T-cell (primary cell): ENCODE measurements at regions not wholly inside any gene's neighbourhood (a gene's known extent, or its start where the extent isn't known, plus 50 kb on each side); places are given as distances from the start of the nearest gene placed in this dataset.

Experiments used
- ATAC-seq, 4 experiments: fragments of 200-7000 bp in 3 of 4; fragments of 150-1000 bp in 1 of 4; cut with Tn5 transposase; replicated peaks in 1 of 4; 1 replicate in 3 of 4; 2 replicates in 1 of 4; pipeline ENCODE4 v1.10.0; 2021; ENCODE audit warnings: moderate library complexity in 3 of 4, mild to moderate bottlenecking in 2 of 4, moderate number of reproducible peaks in 1 of 4
- CTCF ChIA-PET, 2 donors: fragments of 300-600 bp; sonication (Branson Sonifier 250); formaldehyde crosslinking; loops; one replicate each; lab custom pipeline; 2022; ENCODE audit warnings: antibody characterized with exemption in 2 of 2; lab: Charles Lee
- POLR2A ChIA-PET, 2 donors: fragments of 300-600 bp; sonication (Branson Sonifier 250); formaldehyde crosslinking; loops; one replicate each; lab custom pipeline; 2022; ENCODE audit warnings: antibody characterized with exemption in 2 of 2; lab: Charles Lee
- DNase-seq, 35 experiments: peaks; one replicate each; pipeline versions ENCODE4 v3.0.0 to v3.0.0-alpha.2; 2013 to 2023
- H3K27ac ChIP-seq: one replicate; pipeline ENCODE4 v1.5.1; 2013; ENCODE audit warnings: low read length
- H3K27me3 ChIP-seq, 2 experiments: replicated peaks in 1 of 2; 1 replicate in 1 of 2; 2 replicates in 1 of 2; pipeline versions ENCODE4 v1.6.1 to v1.7.0; 2013; ENCODE audit warnings: low read length in 1 of 2, mixed read lengths in 1 of 2; ENCODE audit not compliant: control insufficient read depth in 2 of 2, insufficient read depth in 2 of 2; ENCODE audit errors: extremely low read depth in 1 of 2
- H3K36me3 ChIP-seq, 2 donors: 1 replicate in 1 of 2; 2 replicates in 1 of 2; pipeline versions ENCODE4 v1.6.1 to v1.7.0; 2013; ENCODE audit warnings: low read length in 1 of 2; ENCODE audit not compliant: control insufficient read depth in 2 of 2, insufficient read depth in 1 of 2; ENCODE audit errors: extremely low read depth in 1 of 2
- H3K4me1 ChIP-seq, 2 experiments: 1 replicate in 1 of 2; 2 replicates in 1 of 2; pipeline versions ENCODE4 v1.6.1 to v1.7.0; 2013; ENCODE audit warnings: low read length in 2 of 2, mixed read lengths in 1 of 2; ENCODE audit not compliant: insufficient read depth in 2 of 2, control insufficient read depth in 1 of 2; ENCODE audit errors: extremely low read depth in 1 of 2
- H3K4me3 ChIP-seq, 2 donors: 1 replicate in 1 of 2; 2 replicates in 1 of 2; pipeline versions ENCODE4 v1.5.1 to v1.7.0; 2013; ENCODE audit warnings: mild to moderate bottlenecking in 2 of 2, low read length in 1 of 2, moderate library complexity in 1 of 2; ENCODE audit not compliant: control insufficient read depth in 1 of 2; ENCODE audit errors: extremely low read depth in 1 of 2
- H3K9me3 ChIP-seq: 2 replicates; pipeline ENCODE4 v1.7.0; 2013
- H3K27ac Mint-ChIP-seq, 2 donors: one replicate each; pipeline ENCODE4 v1.8.0; 2020 to 2021; ENCODE audit warnings: mild to moderate bottlenecking in 2 of 2, mixed read lengths in 2 of 2
- H3K27me3 Mint-ChIP-seq, 2 donors: one replicate each; pipeline ENCODE4 v1.8.0; 2021 to 2022; ENCODE audit warnings: mixed read lengths in 2 of 2
- H3K36me3 Mint-ChIP-seq: one replicate; pipeline ENCODE4 v1.8.0; 2021; ENCODE audit warnings: mixed read lengths
- H3K4me1 Mint-ChIP-seq, 3 donors: one replicate each; pipeline ENCODE4 v1.8.0; 2020 to 2022; ENCODE audit warnings: mixed read lengths in 3 of 3, mild to moderate bottlenecking in 1 of 3
- H3K4me3 Mint-ChIP-seq, 3 donors: one replicate each; pipeline ENCODE4 v1.8.0; 2020 to 2022; ENCODE audit warnings: mild to moderate bottlenecking in 3 of 3, mixed read lengths in 3 of 3, moderate library complexity in 3 of 3
- H3K9me3 Mint-ChIP-seq, 3 donors: one replicate each; pipeline ENCODE4 v1.8.0; 2020 to 2022; ENCODE audit warnings: mixed read lengths in 3 of 3
- WGBS: methylation state at CpG from one replicate; pipeline ENCODE4 v1.1.5; 2013; ENCODE audit warnings: missing lambda C conversion rate; ENCODE audit not compliant: insufficient coverage; 5-methylcytosine and 5-hydroxymethylcytosine counted together

- peaks cover 0 to 8% of the 10 kb centered on the region in 2 experiments for H3K4me1 ChIP-seq
- DNase-seq (no peak), ATAC-seq (no peak)
- H3K9me3 ChIP-seq, result no peaks in the 10 kb centered on the region
- Mint-ChIP-seq H3K4me1 (peaks cover 0 to 9% (median 2%) of the 10 kb centered on the region in 3 donors), H3K27me3 (no peaks in the 10 kb centered on the region), H3K36me3 (no peaks in the 10 kb centered on the region), H3K9me3 (peaks cover 3 to 6% (median 3%) of the 10 kb centered on the region in 3 donors), H3K4me3 (no peak overlapping the region), H3K27ac (no peak overlapping the region)
- H3K27me3 ChIP-seq, result no peaks in the 10 kb centered on the region
- H3K4me3 ChIP-seq, result no peak overlapping the region
- POLR2A ChIA-PET, result no interaction called here
- H3K27ac ChIP-seq, result no peak overlapping the region
- no peaks in the 10 kb centered on the region for H3K36me3 ChIP-seq
- CTCF ChIA-PET, result no interaction called here
- WGBS, result 100% methylated on average over 10 of the region's 13 CpGs
Measured at GRCh38 chr2:59926731-59927130, 626.7 kb downstream of the BCL11A start.

DNA sequence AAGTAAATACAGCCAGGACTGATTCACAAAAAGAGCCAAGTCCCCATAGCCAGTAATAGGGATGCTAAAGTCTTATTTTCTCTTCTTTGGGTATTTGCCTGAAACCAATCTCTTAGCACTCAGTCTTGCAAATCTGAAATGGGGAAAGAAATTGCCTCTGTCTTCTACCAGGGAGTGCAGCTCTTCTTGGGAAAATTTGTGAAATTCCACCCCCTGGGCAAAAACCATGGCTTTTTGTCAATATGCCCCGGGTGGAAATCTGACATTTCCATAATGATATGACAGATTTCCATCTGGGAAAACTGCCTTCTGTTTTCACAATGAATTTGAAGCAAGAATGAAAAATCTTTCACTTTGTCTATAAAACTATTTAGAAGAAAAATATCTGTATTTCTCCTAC is 628.1 kb downstream of the BCL11A start:
- ATAC-seq (no peak), DNase-seq (no peak)
- Histone ChIP-seq H3K4me1 (peaks cover 0 to 17% of the 10 kb centered on the region in 2 experiments), H3K9me3 (no peaks in the 10 kb centered on the region), H3K4me3 (no peak overlapping the region), H3K36me3 (no peaks in the 10 kb centered on the region), H3K27ac (no peak overlapping the region), H3K27me3 (no peaks in the 10 kb centered on the region)
- POLR2A ChIA-PET, result no interaction called here
- no peak overlapping the region for H3K4me3 Mint-ChIP-seq
- no peaks in the 10 kb centered on the region for H3K36me3 Mint-ChIP-seq
- H3K4me1 Mint-ChIP-seq, result peaks cover 2 to 14% (median 11%) of the 10 kb centered on the region in 3 donors
- CTCF ChIA-PET, result no interaction called here
- H3K9me3 Mint-ChIP-seq, result no peaks in the 10 kb centered on the region
- H3K27ac Mint-ChIP-seq, result no peak overlapping the region
- WGBS, result no CpG with 5 or more reads among the region's 1 CpG
- H3K27me3 Mint-ChIP-seq, result no peaks in the 10 kb centered on the region

DNA sequence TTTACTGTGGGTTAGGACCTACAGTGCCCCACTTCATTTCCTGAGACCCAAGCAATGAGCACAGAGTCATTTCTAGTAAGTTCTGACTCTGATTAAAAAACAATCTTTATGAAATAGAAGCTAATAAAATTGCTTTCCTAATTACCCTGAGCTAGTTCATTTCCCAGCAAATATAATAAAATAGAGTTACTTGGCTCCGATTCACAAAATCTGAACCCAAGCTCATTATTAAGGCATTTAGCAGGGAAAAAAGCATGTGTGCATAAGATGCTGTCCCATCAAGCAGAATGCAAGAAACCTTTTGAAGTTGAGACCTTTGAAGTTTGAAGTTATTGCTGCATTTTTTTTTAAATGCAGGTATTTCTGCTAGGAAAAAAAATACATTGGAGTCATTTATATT is 629.1 kb downstream of the BCL11A start:
- Mint-ChIP-seq H3K27me3 (no peaks in the 10 kb centered on the region), H3K36me3 (no peaks in the 10 kb centered on the region), H3K4me3 (no peak overlapping the region), H3K27ac (no peak overlapping the region), H3K4me1 (peaks cover 7 to 24% (median 20%) of the 10 kb centered on the region in 3 donors), H3K9me3 (no peaks in the 10 kb centered on the region)
- Histone ChIP-seq H3K4me3 (no peak overlapping the region), H3K4me1 (peaks cover 0 to 26% of the 10 kb centered on the region in 2 experiments), H3K27ac (no peak overlapping the region), H3K9me3 (no peaks in the 10 kb centered on the region), H3K36me3 (no peaks in the 10 kb centered on the region), H3K27me3 (no peaks in the 10 kb centered on the region)
- ATAC-seq (no peak), DNase-seq (no peak)
- ChIA-PET CTCF (no interaction called here), POLR2A (no interaction called here)
- whole genome bisulfite sequencing, result no CpG with 5 or more reads among the region's 1 CpG

DNA sequence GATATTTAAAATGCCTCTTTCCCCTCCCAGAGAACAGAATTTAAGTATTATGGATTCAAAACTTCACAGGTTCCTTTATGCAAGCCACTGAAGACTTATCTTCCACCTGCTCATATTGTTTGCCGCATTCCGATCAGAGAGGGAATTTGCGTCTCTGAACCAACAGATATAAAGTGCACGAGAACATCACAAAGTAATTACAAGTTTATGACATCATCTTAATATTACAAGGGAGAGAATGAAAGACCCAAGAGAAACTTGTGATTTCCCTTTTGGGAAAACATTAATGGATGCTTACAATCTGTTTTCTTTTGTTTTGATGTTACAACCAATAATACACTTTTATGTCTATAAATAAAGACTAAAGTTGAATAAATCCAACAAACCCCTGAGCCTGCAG is 631.0 kb downstream of the BCL11A start:
- H3K9me3 ChIP-seq, result no peaks in the 10 kb centered on the region
- Mint-ChIP-seq H3K4me3 (no peak overlapping the region), H3K27me3 (no peaks in the 10 kb centered on the region), H3K4me1 (peaks cover 7 to 25% (median 20%) of the 10 kb centered on the region in 3 donors), H3K36me3 (no peaks in the 10 kb centered on the region), H3K27ac (no peak overlapping the region), H3K9me3 (no peaks in the 10 kb centered on the region)
- ChIA-PET POLR2A (no interaction called here), CTCF (no interaction called here)
- no peak overlapping the region for H3K4me3 ChIP-seq
- no CpG with 5 or more reads among the region's 4 CpGs for WGBS
- no peaks in the 10 kb centered on the region for H3K27me3 ChIP-seq
- no peak overlapping the region for H3K27ac ChIP-seq
- H3K36me3 ChIP-seq, result no peaks in the 10 kb centered on the region
- peaks cover 0 to 28% of the 10 kb centered on the region in 2 experiments for H3K4me1 ChIP-seq
- DNase-seq, result no peak
- no peak for ATAC-seq

GRCh38 chr2:59921743-59922142 is 631.7 kb downstream of the BCL11A start:
- Mint-ChIP-seq H3K27me3 (no peaks in the 10 kb centered on the region), H3K27ac (no peak overlapping the region), H3K4me3 (no peak overlapping the region), H3K9me3 (no peaks in the 10 kb centered on the region), H3K36me3 (no peaks in the 10 kb centered on the region), H3K4me1 (peaks cover 7 to 25% (median 20%) of the 10 kb centered on the region in 3 donors)
- H3K4me3 ChIP-seq, result no peak overlapping the region
- H3K27ac ChIP-seq, result no peak overlapping the region
- no peak for DNase-seq
- H3K27me3 ChIP-seq, result no peaks in the 10 kb centered on the region
- H3K4me1 ChIP-seq, result peaks cover 0 to 28% of the 10 kb centered on the region in 2 experiments
- ChIA-PET POLR2A (no interaction called here), CTCF (no interaction called here)
- no peak for ATAC-seq
- 92% methylated on average over 4 of the region's 4 CpGs for WGBS
- no peaks in the 10 kb centered on the region for H3K36me3 ChIP-seq
- no peaks in the 10 kb centered on the region for H3K9me3 ChIP-seq

DNA sequence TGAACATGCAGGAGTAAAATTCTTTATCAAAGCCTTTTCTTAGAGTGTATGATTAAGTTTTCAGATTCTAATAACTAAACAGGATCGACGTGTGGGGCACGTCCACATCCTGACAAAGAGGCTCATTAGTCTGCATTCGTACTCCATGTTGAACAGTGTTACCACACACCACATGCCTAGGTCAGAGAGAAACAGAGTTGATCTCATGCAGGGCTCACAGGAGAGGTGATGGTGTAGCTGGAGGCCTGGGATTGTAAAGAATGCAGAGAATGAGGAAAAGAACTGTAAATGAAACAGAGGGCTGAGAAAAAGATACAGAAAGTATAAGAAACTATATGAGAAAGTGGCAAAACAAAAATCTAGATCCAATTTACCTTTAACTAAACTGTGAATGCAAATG is 632.5 kb downstream of the BCL11A start:
- Histone ChIP-seq H3K27ac (no peak overlapping the region), H3K4me1 (peaks cover 0 to 28% of the 10 kb centered on the region in 2 experiments), H3K27me3 (no peaks in the 10 kb centered on the region), H3K4me3 (no peak overlapping the region), H3K36me3 (no peaks in the 10 kb centered on the region), H3K9me3 (no peaks in the 10 kb centered on the region)
- ChIA-PET CTCF (no interaction called here), POLR2A (no interaction called here)
- Mint-ChIP-seq H3K27ac (no peak overlapping the region), H3K4me3 (no peak overlapping the region), H3K4me1 (peaks cover 7 to 25% (median 20%) of the 10 kb centered on the region in 3 donors), H3K9me3 (no peaks in the 10 kb centered on the region), H3K36me3 (no peaks in the 10 kb centered on the region), H3K27me3 (no peaks in the 10 kb centered on the region)
- ATAC-seq, result no peak
- DNase-seq, result no peak
- no CpG with 5 or more reads among the region's 4 CpGs for WGBS

DNA sequence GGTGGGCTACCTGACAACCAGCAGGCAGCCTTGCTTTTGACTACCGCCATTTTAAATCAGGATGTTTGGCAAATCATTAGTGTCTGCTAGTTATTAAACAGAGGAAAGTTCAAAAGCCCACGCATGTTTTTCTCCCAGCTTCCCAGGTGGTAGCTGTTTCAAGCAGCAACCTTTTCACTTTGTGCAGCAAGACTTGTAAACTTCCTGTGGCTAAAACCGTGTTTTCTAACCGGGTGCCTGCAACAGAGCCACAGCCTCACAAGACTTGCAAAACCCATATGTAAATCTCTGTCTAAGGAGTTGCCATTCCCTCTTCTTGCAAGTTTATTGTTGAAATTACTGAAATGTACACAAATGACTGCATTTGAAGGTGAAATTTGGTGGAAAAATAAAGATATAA is 633.1 kb downstream of the BCL11A start:
- whole genome bisulfite sequencing, result 38% methylated on average over 3 of the region's 4 CpGs
- Mint-ChIP-seq H3K9me3 (no peaks in the 10 kb centered on the region), H3K27me3 (no peaks in the 10 kb centered on the region), H3K4me1 (peaks cover 7 to 25% (median 20%) of the 10 kb centered on the region in 3 donors), H3K27ac (no peak overlapping the region), H3K36me3 (no peaks in the 10 kb centered on the region), H3K4me3 (no peak overlapping the region)
- ChIA-PET CTCF (no interaction called here), POLR2A (no interaction called here)
- no peaks in the 10 kb centered on the region for H3K9me3 ChIP-seq
- DNase-seq (no peak), ATAC-seq (peak in 1 of 4 experiments; percentile 40)
- no peak overlapping the region for H3K27ac ChIP-seq
- no peak overlapping the region for H3K4me3 ChIP-seq
- H3K36me3 ChIP-seq, result no peaks in the 10 kb centered on the region
- no peaks in the 10 kb centered on the region for H3K27me3 ChIP-seq
- H3K4me1 ChIP-seq, result peaks cover 0 to 28% of the 10 kb centered on the region in 2 experiments
